ENCODE measurements at regions not wholly inside any gene's neighbourhood (a gene's known extent, or its start where the extent isn't known, plus 50 kb on each side); places are given as distances from the start of the nearest gene placed in this dataset.

GRCh38 chr2:185891403-185891802 lies 152.8 kb downstream of the FSIP2 start:
- no peak for DNase-seq (ENCODE audit: extremely low read depth, low read depth)
- TF ChIP-seq, protein P1, sequence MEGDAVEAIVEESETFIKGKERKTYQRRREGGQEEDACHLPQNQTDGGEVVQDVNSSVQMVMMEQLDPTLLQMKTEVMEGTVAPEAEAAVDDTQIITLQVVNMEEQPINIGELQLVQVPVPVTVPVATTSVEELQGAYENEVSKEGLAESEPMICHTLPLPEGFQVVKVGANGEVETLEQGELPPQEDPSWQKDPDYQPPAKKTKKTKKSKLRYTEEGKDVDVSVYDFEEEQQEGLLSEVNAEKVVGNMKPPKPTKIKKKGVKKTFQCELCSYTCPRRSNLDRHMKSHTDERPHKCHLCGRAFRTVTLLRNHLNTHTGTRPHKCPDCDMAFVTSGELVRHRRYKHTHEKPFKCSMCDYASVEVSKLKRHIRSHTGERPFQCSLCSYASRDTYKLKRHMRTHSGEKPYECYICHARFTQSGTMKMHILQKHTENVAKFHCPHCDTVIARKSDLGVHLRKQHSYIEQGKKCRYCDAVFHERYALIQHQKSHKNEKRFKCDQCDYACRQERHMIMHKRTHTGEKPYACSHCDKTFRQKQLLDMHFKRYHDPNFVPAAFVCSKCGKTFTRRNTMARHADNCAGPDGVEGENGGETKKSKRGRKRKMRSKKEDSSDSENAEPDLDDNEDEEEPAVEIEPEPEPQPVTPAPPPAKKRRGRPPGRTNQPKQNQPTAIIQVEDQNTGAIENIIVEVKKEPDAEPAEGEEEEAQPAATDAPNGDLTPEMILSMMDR (IDR thresholded peaks at IDR 0.05; ENCODE audit: low read depth, low read length): no peak

DNA sequence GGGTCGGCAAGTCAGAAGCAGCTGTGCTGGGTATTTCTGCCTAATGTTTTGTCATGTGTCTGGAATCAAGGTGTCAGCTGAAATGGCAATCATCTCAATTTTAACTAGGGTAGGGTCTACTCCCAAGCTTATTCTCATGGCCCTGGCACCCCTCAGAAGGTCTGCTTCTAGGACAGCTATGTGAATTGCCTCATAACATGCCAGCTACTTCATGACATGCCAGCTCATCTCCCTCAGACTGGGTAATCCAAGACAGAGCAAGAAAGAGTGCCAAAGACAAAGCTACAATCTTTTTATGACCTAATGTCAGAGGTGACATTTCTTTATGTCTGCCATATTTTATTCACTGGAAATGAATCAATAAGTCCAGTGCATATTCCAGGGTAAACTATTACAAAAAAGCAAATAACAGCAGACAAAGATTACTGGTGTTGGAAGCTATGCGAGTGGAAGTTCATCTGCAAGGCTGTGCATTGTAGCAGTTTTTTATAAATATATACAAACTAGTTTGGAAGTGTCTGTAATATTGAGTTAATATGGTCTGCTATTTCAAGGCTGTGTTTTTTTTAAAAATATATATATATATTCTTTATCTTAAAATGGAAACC lies 153.3 kb downstream of the FSIP2 start:
- no peak for DNase-seq (ENCODE audit: extremely low read depth, low read depth)
- TF ChIP-seq, protein P1 (IDR thresholded peaks at IDR 0.05; ENCODE audit: low read depth, low read length): no peak

- TF ChIP-seq, protein P1 (IDR thresholded peaks at IDR 0.05; ENCODE audit: low read depth, low read length): no peak
- DNase-seq (ENCODE audit: extremely low read depth, low read depth): no peak
These were observed 153.9 kb downstream of the FSIP2 start for GRCh38 chr2:185892484-185892883.

- TF ChIP-seq, protein P1 (IDR thresholded peaks at IDR 0.05; ENCODE audit: low read depth, low read length): no peak
These were observed 155.6 kb downstream of the FSIP2 start for GRCh38 chr2:185894223-185894622.

DNA sequence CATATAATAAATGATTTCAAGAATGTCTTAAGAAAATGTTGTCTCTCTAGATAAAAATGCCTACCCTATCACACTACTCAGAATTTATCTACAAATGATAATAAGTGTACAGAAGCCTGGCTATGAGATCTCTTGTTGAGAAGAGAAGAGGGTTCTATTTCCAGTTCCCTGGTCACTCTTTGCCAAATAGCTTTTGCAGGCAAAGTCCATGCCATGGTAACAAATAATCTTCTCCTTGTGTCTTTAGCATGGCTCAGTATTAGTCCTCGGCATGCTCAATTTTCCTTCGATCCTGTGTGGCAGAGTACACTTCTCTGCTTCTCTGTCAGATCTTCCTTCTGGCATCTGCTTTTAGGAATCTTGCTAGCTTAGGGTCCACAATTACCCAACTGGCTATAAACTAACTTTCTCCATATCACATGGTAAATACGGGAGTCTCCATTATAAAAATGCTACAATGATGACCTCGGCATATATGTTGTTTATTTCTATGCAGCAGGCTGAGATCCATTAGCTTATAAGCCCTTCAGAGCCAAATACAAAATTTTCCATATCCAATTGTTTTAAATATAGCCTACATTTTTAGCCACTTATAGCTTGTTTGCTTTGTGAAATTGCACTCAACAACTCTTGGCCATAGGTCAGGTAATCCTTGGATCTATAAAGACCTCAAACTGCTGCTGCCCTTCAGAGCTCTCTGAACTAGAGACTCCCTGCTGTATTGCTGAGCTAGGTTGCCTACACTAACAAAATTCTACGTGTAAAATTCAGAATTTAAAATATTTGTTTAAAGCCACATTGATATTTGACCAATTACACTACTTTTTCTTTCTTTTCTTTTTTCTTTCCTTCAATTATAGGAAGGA lies 157.5 kb downstream of the FSIP2 start:
- no peak for DNase-seq (ENCODE audit: extremely low read depth, low read depth)
- TF ChIP-seq, protein P1 (IDR thresholded peaks at IDR 0.05; ENCODE audit: low read depth, low read length): no peak

More at GRCh38 chr2:185894223-185894622, 155.6 kb downstream of the FSIP2 start:
- no peak for DNase-seq (ENCODE audit: extremely low read depth, low read depth)

GRCh38 chr2:185899366-185899765 lies 160.8 kb downstream of the FSIP2 start:
- TF ChIP-seq, protein P1 (IDR thresholded peaks at IDR 0.05; ENCODE audit: low read depth, low read length): no peak
- DNase-seq (ENCODE audit: extremely low read depth, low read depth): no peak

GRCh38 chr2:185919155-185919554 lies 180.6 kb downstream of the FSIP2 start:
- TF ChIP-seq, protein P1 (IDR thresholded peaks at IDR 0.05; ENCODE audit: low read depth, low read length): no peak
- DNase-seq (ENCODE audit: extremely low read depth, low read depth): no peak

Measured in AG09319 (cell line).